ENCODE measurements at regions not wholly inside any gene's neighbourhood (a gene's known extent, or its start where the extent isn't known, plus 50 kb on each side); places are given as distances from the start of the nearest gene placed in this dataset.

GRCh38 chr7:24492576-24492975 lies 80.7 kb upstream of the PALS2 start:
- TF ChIP-seq POLR2A (IDR thresholded peaks at IDR 0.05; ENCODE audit: low read depth, low read length), result no peak
- no peak for FAIRE-seq

DNA sequence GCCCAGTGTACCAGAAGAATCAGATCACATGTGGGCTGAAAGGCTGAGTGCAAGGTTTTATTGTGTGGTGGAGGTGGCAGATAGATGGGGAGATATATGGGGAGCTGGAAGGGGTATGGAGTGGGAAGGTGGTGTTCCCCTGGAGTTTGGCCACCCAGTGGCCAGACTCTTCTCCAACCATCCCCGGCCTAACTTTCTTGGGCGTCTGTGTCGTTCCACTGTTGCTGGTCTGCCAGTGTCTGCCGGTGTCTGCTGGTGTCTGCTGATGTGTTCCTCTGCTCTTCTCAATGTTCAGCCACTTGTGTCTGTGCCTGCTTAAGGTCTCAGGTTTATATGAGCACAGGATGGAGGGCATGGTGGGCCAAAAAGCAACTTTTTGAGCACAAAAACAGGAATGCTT lies 78.4 kb upstream of the PALS2 start:
- FAIRE-seq, result no peak
- DNase-seq (ENCODE audit: insufficient read length, low spot score), result no peak
- TF ChIP-seq POLR2A (IDR thresholded peaks at IDR 0.05; ENCODE audit: low read depth, low read length), result no peak

More at GRCh38 chr7:24492576-24492975, 80.7 kb upstream of the PALS2 start:
- DNase-seq (ENCODE audit: insufficient read length, low spot score), result no peak

DNA sequence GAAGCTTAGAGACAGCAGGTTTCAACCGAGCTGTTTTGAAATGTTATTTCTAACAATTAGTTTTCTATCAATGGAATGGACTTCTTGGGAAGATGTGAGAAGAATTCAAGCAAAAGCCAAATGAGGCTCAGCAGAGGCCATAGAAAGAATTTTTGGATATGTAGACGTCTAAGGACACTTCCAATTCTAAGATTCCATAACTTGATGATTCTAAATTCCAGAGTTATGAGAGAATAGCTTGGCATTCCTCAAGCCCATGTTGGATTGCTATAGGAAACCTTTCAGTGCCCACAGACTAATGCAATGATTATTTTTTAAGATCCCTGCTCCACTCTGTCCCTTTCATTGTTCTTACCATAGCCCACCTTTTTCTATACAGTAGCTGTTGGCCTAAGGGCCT lies 77.2 kb upstream of the PALS2 start:
- TF ChIP-seq POLR2A (IDR thresholded peaks at IDR 0.05; ENCODE audit: low read depth, low read length), result no peak
- FAIRE-seq, result no peak
- DNase-seq (ENCODE audit: insufficient read length, low spot score), result no peak

GRCh38 chr7:24498439-24498838 lies 74.8 kb upstream of the PALS2 start:
- no peak for TF ChIP-seq POLR2A (IDR thresholded peaks at IDR 0.05; ENCODE audit: low read depth, low read length)
- FAIRE-seq, result no peak
- no peak for DNase-seq (ENCODE audit: insufficient read length, low spot score)

GRCh38 chr7:24499871-24500270 lies 73.4 kb upstream of the PALS2 start:
- TF ChIP-seq POLR2A (IDR thresholded peaks at IDR 0.05; ENCODE audit: low read depth, low read length), result no peak
- DNase-seq (ENCODE audit: insufficient read length, low spot score) (no peak), FAIRE-seq (no peak)

DNA sequence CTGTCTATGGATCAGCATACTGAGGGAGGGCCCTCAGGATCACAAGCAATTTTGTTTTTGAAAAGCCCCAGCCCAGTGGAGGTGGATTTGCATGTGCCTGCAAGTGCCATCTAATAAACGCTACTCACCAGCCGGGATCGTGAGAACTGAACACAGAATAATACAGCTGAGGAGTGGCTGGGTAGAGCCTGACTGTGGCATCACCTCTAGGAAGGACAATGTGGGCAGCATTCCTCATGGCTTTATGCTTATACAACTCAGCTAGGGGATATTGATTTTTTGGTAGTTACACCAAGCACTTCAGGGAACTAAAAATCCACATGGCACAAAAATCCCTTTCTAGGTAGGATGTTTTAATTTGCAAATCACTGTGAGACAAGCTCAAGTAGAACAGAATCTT lies 72.7 kb upstream of the PALS2 start:
- TF ChIP-seq POLR2A (IDR thresholded peaks at IDR 0.05; ENCODE audit: low read depth, low read length), result no peak
- FAIRE-seq (no peak), DNase-seq (ENCODE audit: insufficient read length, low spot score) (no peak)

DNA sequence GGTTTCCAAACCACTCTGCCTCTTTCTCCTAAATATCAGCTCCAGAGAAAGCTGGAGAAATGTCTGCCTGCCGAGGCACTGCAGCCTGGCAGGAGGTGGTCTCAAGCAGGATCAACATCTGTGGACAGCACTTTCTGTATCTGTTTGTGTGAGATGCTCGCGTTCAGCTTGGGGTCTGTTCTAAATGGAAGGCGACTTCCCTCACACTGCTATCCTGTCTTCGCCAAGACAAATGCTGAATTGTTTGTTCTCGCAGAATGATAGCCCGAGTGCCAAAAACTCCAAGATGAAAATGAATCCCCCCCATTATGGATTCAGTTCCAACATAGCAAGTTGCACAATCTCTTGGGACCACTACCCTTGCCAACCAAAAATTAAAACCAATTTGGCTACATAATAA lies 72.2 kb upstream of the PALS2 start:
- no peak for FAIRE-seq
- no peak for TF ChIP-seq POLR2A (IDR thresholded peaks at IDR 0.05; ENCODE audit: low read depth, low read length)
- DNase-seq (ENCODE audit: insufficient read length, low spot score), result no peak

DNA sequence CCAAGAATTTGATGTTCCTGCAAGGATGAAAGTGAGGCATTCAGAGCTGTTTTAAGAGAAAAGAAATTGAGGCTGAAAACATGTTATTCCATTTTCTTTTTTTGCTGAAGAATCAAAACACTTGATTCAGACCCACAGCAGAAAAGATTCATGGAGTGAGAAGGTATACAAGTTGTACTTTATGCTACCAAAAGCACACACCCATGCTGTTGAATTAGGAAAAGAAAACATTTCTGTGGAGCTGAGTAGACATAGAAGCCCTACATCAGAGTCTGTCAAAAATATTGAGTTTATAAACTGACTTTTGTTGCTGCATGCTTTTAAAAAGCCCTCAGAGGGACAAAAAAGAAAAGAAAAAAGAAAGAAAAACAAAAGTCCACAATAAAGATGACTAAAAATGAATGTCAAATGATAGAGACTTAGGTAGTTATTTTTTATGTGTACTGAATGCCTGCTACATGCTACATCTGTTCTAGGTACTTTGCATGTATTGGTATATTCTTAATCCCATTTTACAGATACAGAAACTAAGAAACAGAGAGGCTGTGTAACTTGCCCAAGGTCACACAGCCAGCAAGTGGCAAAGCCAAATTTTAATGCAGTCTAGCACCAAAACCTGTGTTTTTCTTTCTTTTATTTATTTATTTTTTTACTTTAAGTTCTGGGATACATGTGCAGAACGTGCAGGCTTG lies 71.7 kb upstream of the PALS2 start:
- FAIRE-seq (no peak), DNase-seq (ENCODE audit: insufficient read length, low spot score) (no peak)
- no peak for TF ChIP-seq POLR2A (IDR thresholded peaks at IDR 0.05; ENCODE audit: low read depth, low read length)

GRCh38 chr7:24502135-24502488 lies 71.1 kb upstream of the PALS2 start:
- no peak for FAIRE-seq
- no peak for TF ChIP-seq POLR2A (IDR thresholded peaks at IDR 0.05; ENCODE audit: low read depth, low read length)
- DNase-seq (ENCODE audit: insufficient read length, low spot score), result no peak

DNA sequence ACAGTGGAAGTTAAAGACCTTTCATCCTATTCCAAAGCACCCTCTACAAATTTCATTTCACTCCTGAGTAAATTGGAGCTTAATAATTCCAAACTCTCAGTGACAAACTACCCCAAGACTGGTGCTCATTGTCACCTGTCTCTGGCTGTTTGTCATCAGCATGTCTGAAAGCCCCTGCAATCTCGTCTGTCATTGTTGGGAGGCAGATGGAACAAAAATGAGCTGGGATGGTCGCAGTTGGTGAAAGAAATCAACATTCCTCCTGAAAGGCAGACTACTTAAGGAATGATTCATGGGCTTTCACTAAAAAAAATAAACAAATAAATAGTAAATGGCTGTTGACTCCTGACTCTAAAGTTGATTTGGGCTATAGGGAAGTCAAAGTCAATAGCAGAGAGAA lies 69.7 kb upstream of the PALS2 start:
- no peak for FAIRE-seq
- DNase-seq (ENCODE audit: insufficient read length, low spot score), result no peak
- no peak for TF ChIP-seq POLR2A (IDR thresholded peaks at IDR 0.05; ENCODE audit: low read depth, low read length)

GRCh38 chr7:24504040-24504439 lies 69.2 kb upstream of the PALS2 start:
- no peak for DNase-seq (ENCODE audit: insufficient read length, low spot score)
- no peak for TF ChIP-seq POLR2A (IDR thresholded peaks at IDR 0.05; ENCODE audit: low read depth, low read length)
- FAIRE-seq, result no peak

GRCh38 chr7:24504836-24505235 lies 68.4 kb upstream of the PALS2 start:
- DNase-seq (ENCODE audit: insufficient read length, low spot score) (no peak), FAIRE-seq (no peak)
- TF ChIP-seq POLR2A (IDR thresholded peaks at IDR 0.05; ENCODE audit: low read depth, low read length), result no peak

DNA sequence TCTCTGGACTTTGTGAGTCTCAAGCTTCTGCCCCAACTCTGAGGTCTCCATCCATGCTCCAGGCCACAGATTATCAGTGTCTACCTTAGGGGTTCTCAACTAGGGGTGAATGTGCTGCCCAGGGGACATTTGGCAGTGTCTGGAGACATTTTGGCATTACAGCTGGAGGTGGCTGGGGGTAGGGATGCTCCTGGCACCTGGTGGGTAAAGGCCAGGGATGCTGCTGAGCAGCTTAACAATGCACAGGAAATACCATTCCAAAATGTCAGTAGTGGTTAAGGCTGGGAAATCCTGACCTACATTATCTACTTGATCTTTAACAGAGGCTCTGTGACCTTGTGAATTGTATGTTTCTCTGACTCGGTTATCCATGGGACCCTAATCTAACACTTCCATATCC lies 67.3 kb upstream of the PALS2 start:
- no peak for DNase-seq (ENCODE audit: insufficient read length, low spot score)
- no peak for FAIRE-seq
- no peak for TF ChIP-seq POLR2A (IDR thresholded peaks at IDR 0.05; ENCODE audit: low read depth, low read length)

GRCh38 chr7:24508316-24508715 lies 64.9 kb upstream of the PALS2 start:
- no peak for FAIRE-seq
- DNase-seq (ENCODE audit: insufficient read length, low spot score), result no peak
- TF ChIP-seq POLR2A (IDR thresholded peaks at IDR 0.05; ENCODE audit: low read depth, low read length), result no peak

DNA sequence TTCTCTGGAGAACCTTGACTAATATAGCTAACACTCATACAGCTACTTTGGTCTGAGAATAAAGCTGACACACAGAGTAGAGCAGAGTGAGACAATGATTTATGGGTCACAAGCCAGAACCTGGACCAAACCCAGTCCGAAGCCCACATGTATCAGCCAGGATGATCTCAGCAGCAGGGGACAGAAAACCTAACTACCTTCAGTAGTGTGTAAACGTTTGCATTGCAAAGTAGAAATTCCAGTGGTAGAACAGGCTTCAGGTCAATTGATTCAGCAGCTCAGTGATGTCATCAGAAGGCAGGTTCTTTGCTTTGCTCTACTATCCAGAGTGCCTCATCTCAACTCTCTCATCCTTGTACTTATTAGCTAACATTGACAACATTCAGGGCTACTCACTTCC lies 62.5 kb upstream of the PALS2 start:
- FAIRE-seq (no peak), DNase-seq (ENCODE audit: insufficient read length, low spot score) (no peak)
- TF ChIP-seq POLR2A (IDR thresholded peaks at IDR 0.05; ENCODE audit: low read depth, low read length), result no peak

- TF ChIP-seq POLR2A (IDR thresholded peaks at IDR 0.05; ENCODE audit: low read depth, low read length), result no peak
- DNase-seq (ENCODE audit: insufficient read length, low spot score) (no peak), FAIRE-seq (no peak)
Measured at GRCh38 chr7:24517166-24517565, 56.1 kb upstream of the PALS2 start.

Measured in H54 (cell line).